ENCODE measurements at regions not wholly inside any gene's neighbourhood (a gene's known extent, or its start where the extent isn't known, plus 50 kb on each side); places are given as distances from the start of the nearest gene placed in this dataset.
A peak's percentile ranks its signal among the peaks of the same experiment; 100 is the strongest.

- in situ Hi-C loops (cut with HindIII; ENCODE audit: low pct_ligation_motif_present, low sequenced_read_pairs): no loop called here
- H3K27ac ChIP-seq: no peak overlapping the region
- H3K36me3 ChIP-seq (replicated peaks): no peaks in the 10 kb centered on the region
- TF ChIP-seq, protein P1, sequence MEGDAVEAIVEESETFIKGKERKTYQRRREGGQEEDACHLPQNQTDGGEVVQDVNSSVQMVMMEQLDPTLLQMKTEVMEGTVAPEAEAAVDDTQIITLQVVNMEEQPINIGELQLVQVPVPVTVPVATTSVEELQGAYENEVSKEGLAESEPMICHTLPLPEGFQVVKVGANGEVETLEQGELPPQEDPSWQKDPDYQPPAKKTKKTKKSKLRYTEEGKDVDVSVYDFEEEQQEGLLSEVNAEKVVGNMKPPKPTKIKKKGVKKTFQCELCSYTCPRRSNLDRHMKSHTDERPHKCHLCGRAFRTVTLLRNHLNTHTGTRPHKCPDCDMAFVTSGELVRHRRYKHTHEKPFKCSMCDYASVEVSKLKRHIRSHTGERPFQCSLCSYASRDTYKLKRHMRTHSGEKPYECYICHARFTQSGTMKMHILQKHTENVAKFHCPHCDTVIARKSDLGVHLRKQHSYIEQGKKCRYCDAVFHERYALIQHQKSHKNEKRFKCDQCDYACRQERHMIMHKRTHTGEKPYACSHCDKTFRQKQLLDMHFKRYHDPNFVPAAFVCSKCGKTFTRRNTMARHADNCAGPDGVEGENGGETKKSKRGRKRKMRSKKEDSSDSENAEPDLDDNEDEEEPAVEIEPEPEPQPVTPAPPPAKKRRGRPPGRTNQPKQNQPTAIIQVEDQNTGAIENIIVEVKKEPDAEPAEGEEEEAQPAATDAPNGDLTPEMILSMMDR (IDR thresholded peaks at IDR 0.05; ENCODE audit: low read depth, low read length, missing control alignments): no peak
- H3K4me3 ChIP-seq (ENCODE audit: low read depth, low read length): no peak overlapping the region
- DNase-seq: no peak
- H3K27me3 ChIP-seq (replicated peaks): no peaks in the 10 kb centered on the region
Measured at GRCh38 chr15:55110446-55110845, 86.3 kb downstream of the RSL24D1 start.

- no peaks in the 10 kb centered on the region for H3K36me3 ChIP-seq (replicated peaks)
- peak; percentile 65 for DNase-seq
- TF ChIP-seq, protein P1 (IDR thresholded peaks at IDR 0.05; ENCODE audit: low read depth, low read length, missing control alignments): peak; percentile 86
- no peak overlapping the region for H3K27ac ChIP-seq
- H3K27me3 ChIP-seq (replicated peaks): no peaks in the 10 kb centered on the region
- in situ Hi-C loops (cut with HindIII; ENCODE audit: low pct_ligation_motif_present, low sequenced_read_pairs): no loop called here
- H3K4me3 ChIP-seq (ENCODE audit: low read depth, low read length): no peak overlapping the region
Measured at GRCh38 chr15:55108858-55109518, 87.8 kb downstream of the RSL24D1 start.

DNA sequence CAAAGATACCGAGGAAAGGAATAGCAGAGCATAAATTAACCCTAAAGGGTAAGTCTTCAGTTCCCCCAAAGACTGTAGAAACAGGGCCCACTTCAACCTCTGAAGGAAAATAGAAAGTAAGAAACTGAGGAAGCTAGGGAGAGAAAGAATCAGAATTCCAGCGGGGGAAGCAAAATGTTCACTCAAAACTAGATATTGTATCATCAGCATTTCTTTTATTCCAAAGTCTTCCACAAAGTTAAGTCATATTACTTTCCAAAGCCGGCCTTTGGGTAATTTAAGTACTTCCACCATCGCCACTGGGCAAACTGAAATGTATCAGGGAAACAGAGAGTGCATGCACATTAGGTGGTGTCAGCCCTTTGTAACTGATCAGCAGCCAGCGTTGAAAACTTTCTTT is 88.3 kb downstream of the RSL24D1 start:
- Histone ChIP-seq H3K4me3 (ENCODE audit: low read depth, low read length) (no peak overlapping the region), H3K27ac (no peak overlapping the region), H3K27me3 (replicated peaks) (no peaks in the 10 kb centered on the region), H3K36me3 (replicated peaks) (no peaks in the 10 kb centered on the region)
- DNase-seq: no peak
- TF ChIP-seq, protein P1 (IDR thresholded peaks at IDR 0.05; ENCODE audit: low read depth, low read length, missing control alignments): no peak
- in situ Hi-C loops (cut with HindIII; ENCODE audit: low pct_ligation_motif_present, low sequenced_read_pairs): no loop called here

DNA sequence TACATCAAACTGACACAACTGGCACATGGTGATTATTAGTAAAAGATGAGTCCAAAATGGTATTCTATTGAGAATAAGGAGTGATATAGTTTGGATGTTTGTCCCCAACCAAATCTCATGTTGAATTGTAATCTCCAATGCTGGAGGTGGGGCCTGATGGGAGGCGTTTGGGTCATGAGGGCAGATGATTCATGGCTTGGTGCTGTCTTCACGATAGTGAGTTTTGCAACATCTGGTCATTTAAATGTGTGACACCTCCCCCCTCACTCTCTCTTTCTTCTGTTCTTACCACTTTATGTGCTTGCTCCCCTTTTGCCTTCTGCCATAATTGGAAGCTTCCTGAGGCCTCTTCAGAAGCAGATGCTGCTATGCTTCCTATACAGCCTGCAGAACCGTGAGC is 90.6 kb downstream of the RSL24D1 start:
- Histone ChIP-seq H3K36me3 (replicated peaks) (no peaks in the 10 kb centered on the region), H3K4me3 (ENCODE audit: low read depth, low read length) (no peak overlapping the region), H3K27ac (no peak overlapping the region), H3K27me3 (replicated peaks) (no peaks in the 10 kb centered on the region)
- in situ Hi-C loops (cut with HindIII; ENCODE audit: low pct_ligation_motif_present, low sequenced_read_pairs): no loop called here
- TF ChIP-seq, protein P1 (IDR thresholded peaks at IDR 0.05; ENCODE audit: low read depth, low read length, missing control alignments): no peak
- DNase-seq: peak; percentile 1

DNA sequence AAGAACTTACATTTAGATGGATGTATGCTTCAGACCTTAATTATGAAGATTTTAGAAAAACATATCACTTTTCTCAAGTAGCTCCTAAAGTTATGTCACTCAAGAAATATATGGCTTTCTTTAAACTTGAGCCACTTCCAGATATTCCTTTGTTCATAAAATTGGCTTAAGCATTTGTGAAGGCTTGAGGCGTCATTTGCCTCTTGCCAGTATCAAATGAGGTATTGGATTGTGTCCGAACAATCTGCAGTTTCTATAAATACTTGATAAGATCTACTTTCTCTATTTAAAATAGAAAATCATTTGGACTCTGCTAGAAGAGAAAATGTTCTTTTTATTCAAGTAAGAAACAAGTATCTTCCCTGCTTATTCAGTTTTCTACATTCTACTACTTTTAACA is 102.6 kb downstream of the RSL24D1 start:
- H3K36me3 ChIP-seq (replicated peaks): no peaks in the 10 kb centered on the region
- TF ChIP-seq, protein P1 (IDR thresholded peaks at IDR 0.05; ENCODE audit: low read depth, low read length, missing control alignments): no peak
- no peak overlapping the region for H3K4me3 ChIP-seq (ENCODE audit: low read depth, low read length)
- H3K27me3 ChIP-seq (replicated peaks): no peaks in the 10 kb centered on the region
- in situ Hi-C loops (cut with HindIII; ENCODE audit: low pct_ligation_motif_present, low sequenced_read_pairs): no loop called here
- no peak overlapping the region for H3K27ac ChIP-seq
- no peak for DNase-seq

GRCh38 chr15:55088207-55088606 is 108.5 kb downstream of the RSL24D1 start:
- Histone ChIP-seq H3K27me3 (replicated peaks) (no peaks in the 10 kb centered on the region), H3K27ac (no peak overlapping the region), H3K4me3 (ENCODE audit: low read depth, low read length) (no peak overlapping the region), H3K36me3 (replicated peaks) (no peaks in the 10 kb centered on the region)
- TF ChIP-seq, protein P1 (IDR thresholded peaks at IDR 0.05; ENCODE audit: low read depth, low read length, missing control alignments): no peak
- DNase-seq: no peak
- in situ Hi-C loops (cut with HindIII; ENCODE audit: low pct_ligation_motif_present, low sequenced_read_pairs): no loop called here
